Ovary (tissue), 3 donors: ENCODE measurements at regions not wholly inside any gene's neighbourhood (a gene's known extent, or its start where the extent isn't known, plus 50 kb on each side); places are given as distances from the start of the nearest gene placed in this dataset.

Experiments used
- EP300 ChIP-seq: sonication (generic); formaldehyde crosslinking; IDR thresholded peaks from one replicate; pipeline ENCODE4 v1.6.1; 2017; ENCODE audit warnings: antibody characterized with exemption
- POLR2A ChIP-seq: fragments of 450-650 bp; IDR thresholded peaks from one replicate; pipeline ENCODE4 v1.6.1; 2017; ENCODE audit warnings: antibody characterized with exemption, mild to moderate bottlenecking, moderate library complexity
- TF ChIP-seq, protein P1 (sequence below), 3 donors: fragments of 450-650 bp in 2 of 3; fragments of 200-600 bp in 1 of 3; IDR thresholded peaks; one replicate each; pipeline versions ENCODE4 v1.5.1 to v1.8.0; 2016 to 2022; ENCODE audit warnings: antibody characterized with exemption in 3 of 3, mild to moderate bottlenecking in 1 of 3
- donor health status: DM: no; HTN: no; CAD: no.

DNA sequence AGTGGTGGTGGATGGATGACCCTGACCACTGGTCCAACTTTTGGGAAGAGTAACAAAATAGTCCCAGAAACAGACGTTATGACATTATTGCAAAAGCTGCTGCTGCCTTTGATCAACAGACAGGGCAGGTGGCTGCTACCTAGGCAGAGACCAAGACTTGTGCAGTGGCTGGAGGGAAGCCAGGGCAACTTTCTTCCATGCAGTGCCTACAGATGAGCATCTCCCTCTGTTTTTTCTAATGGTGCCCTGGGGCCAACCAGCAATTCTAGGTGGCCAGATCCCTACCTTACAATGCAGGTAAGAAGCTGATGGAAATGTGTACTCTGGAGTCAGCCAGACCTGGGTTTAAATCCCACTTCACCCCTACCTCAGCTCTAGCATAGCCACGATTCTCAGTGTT, 283.1 kb upstream of the POU3F1 start:
- TF ChIP-seq, protein P1, sequence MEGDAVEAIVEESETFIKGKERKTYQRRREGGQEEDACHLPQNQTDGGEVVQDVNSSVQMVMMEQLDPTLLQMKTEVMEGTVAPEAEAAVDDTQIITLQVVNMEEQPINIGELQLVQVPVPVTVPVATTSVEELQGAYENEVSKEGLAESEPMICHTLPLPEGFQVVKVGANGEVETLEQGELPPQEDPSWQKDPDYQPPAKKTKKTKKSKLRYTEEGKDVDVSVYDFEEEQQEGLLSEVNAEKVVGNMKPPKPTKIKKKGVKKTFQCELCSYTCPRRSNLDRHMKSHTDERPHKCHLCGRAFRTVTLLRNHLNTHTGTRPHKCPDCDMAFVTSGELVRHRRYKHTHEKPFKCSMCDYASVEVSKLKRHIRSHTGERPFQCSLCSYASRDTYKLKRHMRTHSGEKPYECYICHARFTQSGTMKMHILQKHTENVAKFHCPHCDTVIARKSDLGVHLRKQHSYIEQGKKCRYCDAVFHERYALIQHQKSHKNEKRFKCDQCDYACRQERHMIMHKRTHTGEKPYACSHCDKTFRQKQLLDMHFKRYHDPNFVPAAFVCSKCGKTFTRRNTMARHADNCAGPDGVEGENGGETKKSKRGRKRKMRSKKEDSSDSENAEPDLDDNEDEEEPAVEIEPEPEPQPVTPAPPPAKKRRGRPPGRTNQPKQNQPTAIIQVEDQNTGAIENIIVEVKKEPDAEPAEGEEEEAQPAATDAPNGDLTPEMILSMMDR (IDR thresholded peaks at IDR 0.05): no peak
- TF ChIP-seq POLR2A: no peak
- TF ChIP-seq EP300: no peak
